Dendritic cell treated with granulocyte-macrophage colony-stimulating factor and Interleukin-4, amounts not matched to agents 40 ng/mL and 50 ng/mL, for 4 days (primary cell): ENCODE measurements at regions not wholly inside any gene's neighbourhood (a gene's known extent, or its start where the extent isn't known, plus 50 kb on each side); places are given as distances from the start of the nearest gene placed in this dataset.
"Not testable (repeated sequence)": the region's sequence is repeated elsewhere in the genome, so short reads cannot be mapped to it uniquely, and the experiment has no call there.

Experiments
- H3K27ac Mint-ChIP-seq: one replicate; pipeline ENCODE4 v1.8.0; 2022; ENCODE audit warnings: mild to moderate bottlenecking, mixed read lengths
- H3K27me3 Mint-ChIP-seq: one replicate; pipeline ENCODE4 v1.8.0; 2022; ENCODE audit warnings: mild to moderate bottlenecking, mixed read lengths
- H3K36me3 Mint-ChIP-seq: one replicate; pipeline ENCODE4 v1.8.0; 2022; ENCODE audit warnings: low read depth, mixed read lengths
- H3K4me1 Mint-ChIP-seq: one replicate; pipeline ENCODE4 v1.8.0; 2022; ENCODE audit warnings: low read depth, mixed read lengths
- H3K4me3 Mint-ChIP-seq: one replicate; pipeline ENCODE4 v1.8.0; 2022; ENCODE audit warnings: mild to moderate bottlenecking, moderate library complexity, mixed read lengths
- H3K9me3 Mint-ChIP-seq: one replicate; pipeline ENCODE4 v1.8.0; 2022; ENCODE audit warnings: mixed read lengths
- intact Hi-C: fragments of 100-400 bp; cut with micrococcal nuclease; formaldehyde crosslinking; loops from one replicate; pipeline ENCODE4 v1.15.0; 2022

- H3K4me3 Mint-ChIP-seq, H3K4me1 Mint-ChIP-seq, H3K36me3 Mint-ChIP-seq, H3K27me3 Mint-ChIP-seq, intact Hi-C loops, H3K27ac Mint-ChIP-seq: not testable (repeated sequence)
- peaks cover 41% of the 10 kb centered on the region for H3K9me3 Mint-ChIP-seq
These were observed 1800.9 kb downstream of the OLFM4 start for GRCh38 chr13:54829391-54830068.

- Mint-ChIP-seq H3K4me1 (no peaks in the 10 kb centered on the region), H3K27ac (no peak overlapping the region), H3K36me3 (no peaks in the 10 kb centered on the region), H3K27me3 (no peaks in the 10 kb centered on the region), H3K9me3 (no peaks in the 10 kb centered on the region), H3K4me3 (no peak overlapping the region)
- intact Hi-C loops, result no loop called here
These were observed 1807.7 kb downstream of the OLFM4 start for GRCh38 chr13:54836273-54836672.

- H3K27ac Mint-ChIP-seq, result no peak overlapping the region
- H3K27me3 Mint-ChIP-seq, result no peaks in the 10 kb centered on the region
- H3K4me1 Mint-ChIP-seq, result no peaks in the 10 kb centered on the region
- no peaks in the 10 kb centered on the region for H3K9me3 Mint-ChIP-seq
- H3K36me3 Mint-ChIP-seq, result no peaks in the 10 kb centered on the region
- H3K4me3 Mint-ChIP-seq, result no peak overlapping the region
- intact Hi-C loops, result no loop called here
These were observed 1813.1 kb downstream of the OLFM4 start for GRCh38 chr13:54841682-54842081.

- Mint-ChIP-seq H3K4me3 (no peak overlapping the region), H3K4me1 (no peaks in the 10 kb centered on the region), H3K9me3 (no peaks in the 10 kb centered on the region), H3K36me3 (no peaks in the 10 kb centered on the region), H3K27ac (no peak overlapping the region), H3K27me3 (no peaks in the 10 kb centered on the region)
- intact Hi-C loops, result no loop called here
These were observed 1816.8 kb downstream of the OLFM4 start for GRCh38 chr13:54845351-54845965.

- H3K27me3 Mint-ChIP-seq, result no peaks in the 10 kb centered on the region
- intact Hi-C loops, result no loop called here
- H3K36me3 Mint-ChIP-seq, result no peaks in the 10 kb centered on the region
- H3K4me3 Mint-ChIP-seq, result no peak overlapping the region
- H3K27ac Mint-ChIP-seq, result no peak overlapping the region
- H3K4me1 Mint-ChIP-seq, result no peaks in the 10 kb centered on the region
- H3K9me3 Mint-ChIP-seq, result peaks cover 20% of the 10 kb centered on the region
These were observed 1824.2 kb downstream of the OLFM4 start for GRCh38 chr13:54852831-54853230.

GRCh38 chr13:54859827-54860226, 1831.2 kb downstream of the OLFM4 start:
- H3K27me3 Mint-ChIP-seq, result no peaks in the 10 kb centered on the region

GRCh38 chr13:54875111-54875510, 1846.5 kb downstream of the OLFM4 start:
- H3K27me3 Mint-ChIP-seq, result no peaks in the 10 kb centered on the region
- no peaks in the 10 kb centered on the region for H3K36me3 Mint-ChIP-seq
- H3K4me1 Mint-ChIP-seq, result no peaks in the 10 kb centered on the region
- intact Hi-C loops, result no loop called here
- H3K4me3 Mint-ChIP-seq, result no peak overlapping the region
- no peaks in the 10 kb centered on the region for H3K9me3 Mint-ChIP-seq
- no peak overlapping the region for H3K27ac Mint-ChIP-seq

More at GRCh38 chr13:54859827-54860226, 1831.2 kb downstream of the OLFM4 start:
- Mint-ChIP-seq H3K4me3 (no peak overlapping the region), H3K27ac (no peak overlapping the region), H3K4me1 (no peaks in the 10 kb centered on the region), H3K9me3 (peaks cover 9% of the 10 kb centered on the region), H3K36me3 (no peaks in the 10 kb centered on the region)
- intact Hi-C loops, result no loop called here

GRCh38 chr13:54879036-54879435, 1850.4 kb downstream of the OLFM4 start:
- Mint-ChIP-seq H3K4me3 (no peak overlapping the region), H3K36me3 (no peaks in the 10 kb centered on the region), H3K4me1 (no peaks in the 10 kb centered on the region), H3K27me3 (no peaks in the 10 kb centered on the region), H3K27ac (no peak overlapping the region), H3K9me3 (peaks cover 14% of the 10 kb centered on the region)
- intact Hi-C loops, result no loop called here

- no peaks in the 10 kb centered on the region for H3K36me3 Mint-ChIP-seq
- H3K27ac Mint-ChIP-seq, result no peak overlapping the region
- intact Hi-C loops, result no loop called here
- H3K4me3 Mint-ChIP-seq, result no peak overlapping the region
- H3K9me3 Mint-ChIP-seq, result peaks cover 15% of the 10 kb centered on the region
- no peaks in the 10 kb centered on the region for H3K4me1 Mint-ChIP-seq
- H3K27me3 Mint-ChIP-seq, result no peaks in the 10 kb centered on the region
These were observed 1856.1 kb downstream of the OLFM4 start for GRCh38 chr13:54884682-54885081.

GRCh38 chr13:54890976-54891375, 1862.4 kb downstream of the OLFM4 start:
- H3K4me3 Mint-ChIP-seq, result no peak overlapping the region
- intact Hi-C loops, result no loop called here
- H3K27ac Mint-ChIP-seq, result no peak overlapping the region
- no peaks in the 10 kb centered on the region for H3K27me3 Mint-ChIP-seq
- no peaks in the 10 kb centered on the region for H3K4me1 Mint-ChIP-seq
- H3K36me3 Mint-ChIP-seq, result no peaks in the 10 kb centered on the region
- peaks cover 10% of the 10 kb centered on the region for H3K9me3 Mint-ChIP-seq

- Mint-ChIP-seq H3K27ac (no peak overlapping the region), H3K4me3 (no peak overlapping the region), H3K27me3 (no peaks in the 10 kb centered on the region), H3K4me1 (no peaks in the 10 kb centered on the region), H3K9me3 (peaks cover 9% of the 10 kb centered on the region), H3K36me3 (no peaks in the 10 kb centered on the region)
- intact Hi-C loops, result no loop called here
These were observed 1872.7 kb downstream of the OLFM4 start for GRCh38 chr13:54901316-54901715.

GRCh38 chr13:54912367-54912766, 1883.8 kb downstream of the OLFM4 start:
- Mint-ChIP-seq H3K4me1 (no peaks in the 10 kb centered on the region), H3K9me3 (peaks cover 20% of the 10 kb centered on the region), H3K4me3 (no peak overlapping the region)

GRCh38 chr13:54913668-54914067, 1885.1 kb downstream of the OLFM4 start:
- H3K4me1 Mint-ChIP-seq, result no peaks in the 10 kb centered on the region
- H3K27ac Mint-ChIP-seq, result no peak overlapping the region
- H3K36me3 Mint-ChIP-seq, result no peaks in the 10 kb centered on the region
- no peak overlapping the region for H3K4me3 Mint-ChIP-seq
- peaks cover 20% of the 10 kb centered on the region for H3K9me3 Mint-ChIP-seq
- no peaks in the 10 kb centered on the region for H3K27me3 Mint-ChIP-seq
- intact Hi-C loops, result no loop called here

More at GRCh38 chr13:54912367-54912766, 1883.8 kb downstream of the OLFM4 start:
- Mint-ChIP-seq H3K36me3 (no peaks in the 10 kb centered on the region), H3K27ac (no peak overlapping the region), H3K27me3 (no peaks in the 10 kb centered on the region)
- intact Hi-C loops, result no loop called here

- intact Hi-C loops, result no loop called here
- Mint-ChIP-seq H3K4me1 (no peaks in the 10 kb centered on the region), H3K36me3 (no peaks in the 10 kb centered on the region)
These were observed 1898.9 kb downstream of the OLFM4 start for GRCh38 chr13:54927538-54927937.

GRCh38 chr13:54928071-54928470, 1899.5 kb downstream of the OLFM4 start:
- no peak overlapping the region for H3K4me3 Mint-ChIP-seq
- H3K36me3 Mint-ChIP-seq, result no peaks in the 10 kb centered on the region
- no peaks in the 10 kb centered on the region for H3K27me3 Mint-ChIP-seq
- H3K27ac Mint-ChIP-seq, result no peak overlapping the region
- H3K4me1 Mint-ChIP-seq, result no peaks in the 10 kb centered on the region
- intact Hi-C loops, result no loop called here
- peaks cover 33% of the 10 kb centered on the region for H3K9me3 Mint-ChIP-seq

More at GRCh38 chr13:54927538-54927937, 1898.9 kb downstream of the OLFM4 start:
- H3K27me3 Mint-ChIP-seq, result no peaks in the 10 kb centered on the region
- no peak overlapping the region for H3K27ac Mint-ChIP-seq
- H3K4me3 Mint-ChIP-seq, result no peak overlapping the region
- H3K9me3 Mint-ChIP-seq, result peaks cover 35% of the 10 kb centered on the region
